ENCODE measurements at regions not wholly inside any gene's neighbourhood (a gene's known extent, or its start where the extent isn't known, plus 50 kb on each side); places are given as distances from the start of the nearest gene placed in this dataset.

DNA sequence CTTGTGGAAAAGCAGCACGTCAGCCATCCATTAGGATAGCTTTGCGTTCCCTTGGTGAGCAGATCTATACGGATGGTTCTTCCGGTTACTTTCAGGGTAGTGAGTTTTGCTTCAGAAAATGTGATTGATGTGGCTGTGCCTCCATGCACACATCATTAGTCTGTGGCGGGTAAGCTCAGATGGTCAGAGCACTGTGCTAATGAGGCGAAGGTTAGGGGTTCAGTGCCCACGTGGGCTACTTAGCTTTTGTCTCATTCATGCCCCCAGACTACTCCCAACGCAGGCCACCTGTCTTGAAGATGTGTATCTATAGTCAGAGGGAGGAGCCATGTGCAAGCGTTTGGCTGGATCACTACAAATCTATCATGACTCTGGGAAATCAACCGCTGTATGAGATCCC is 322.8 kb upstream of the POU3F3 start:
- TF ChIP-seq, protein P1, sequence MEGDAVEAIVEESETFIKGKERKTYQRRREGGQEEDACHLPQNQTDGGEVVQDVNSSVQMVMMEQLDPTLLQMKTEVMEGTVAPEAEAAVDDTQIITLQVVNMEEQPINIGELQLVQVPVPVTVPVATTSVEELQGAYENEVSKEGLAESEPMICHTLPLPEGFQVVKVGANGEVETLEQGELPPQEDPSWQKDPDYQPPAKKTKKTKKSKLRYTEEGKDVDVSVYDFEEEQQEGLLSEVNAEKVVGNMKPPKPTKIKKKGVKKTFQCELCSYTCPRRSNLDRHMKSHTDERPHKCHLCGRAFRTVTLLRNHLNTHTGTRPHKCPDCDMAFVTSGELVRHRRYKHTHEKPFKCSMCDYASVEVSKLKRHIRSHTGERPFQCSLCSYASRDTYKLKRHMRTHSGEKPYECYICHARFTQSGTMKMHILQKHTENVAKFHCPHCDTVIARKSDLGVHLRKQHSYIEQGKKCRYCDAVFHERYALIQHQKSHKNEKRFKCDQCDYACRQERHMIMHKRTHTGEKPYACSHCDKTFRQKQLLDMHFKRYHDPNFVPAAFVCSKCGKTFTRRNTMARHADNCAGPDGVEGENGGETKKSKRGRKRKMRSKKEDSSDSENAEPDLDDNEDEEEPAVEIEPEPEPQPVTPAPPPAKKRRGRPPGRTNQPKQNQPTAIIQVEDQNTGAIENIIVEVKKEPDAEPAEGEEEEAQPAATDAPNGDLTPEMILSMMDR (IDR thresholded peaks at IDR 0.05): no peak
- TF ChIP-seq POLR2A (IDR thresholded peaks at IDR 0.05): no peak

Data from lower leg skin (tissue), 3 donors.